ENCODE measurements at regions not wholly inside any gene's neighbourhood (a gene's known extent, or its start where the extent isn't known, plus 50 kb on each side); places are given as distances from the start of the nearest gene placed in this dataset.

GRCh38 chr16:51507286-51507685 is 356.2 kb upstream of the SALL1 start:
- TF ChIP-seq CTCF (IDR thresholded peaks at IDR 0.05) (no peak), POLR2AphosphoS5 (IDR thresholded peaks at IDR 0.05; ENCODE audit: insufficient read depth in 1 of 2, low read depth in 1 of 2) (no peak)

All from vagina (tissue), 2 donors.